NCI-H526 treated with DMSO at 0.1 percent for 48 hours (cell line): ENCODE measurements at regions not wholly inside any gene's neighbourhood (a gene's known extent, or its start where the extent isn't known, plus 50 kb on each side); places are given as distances from the start of the nearest gene placed in this dataset.

Source experiments
- DNase-seq: peaks from one replicate; lab custom pipeline; 2025; lab: John Stamatoyannopoulos, UW

- DNase-seq: no peak
Observed at GRCh38 chr9:86695910-86696424, 251.3 kb downstream of the GAS1 start.

DNA sequence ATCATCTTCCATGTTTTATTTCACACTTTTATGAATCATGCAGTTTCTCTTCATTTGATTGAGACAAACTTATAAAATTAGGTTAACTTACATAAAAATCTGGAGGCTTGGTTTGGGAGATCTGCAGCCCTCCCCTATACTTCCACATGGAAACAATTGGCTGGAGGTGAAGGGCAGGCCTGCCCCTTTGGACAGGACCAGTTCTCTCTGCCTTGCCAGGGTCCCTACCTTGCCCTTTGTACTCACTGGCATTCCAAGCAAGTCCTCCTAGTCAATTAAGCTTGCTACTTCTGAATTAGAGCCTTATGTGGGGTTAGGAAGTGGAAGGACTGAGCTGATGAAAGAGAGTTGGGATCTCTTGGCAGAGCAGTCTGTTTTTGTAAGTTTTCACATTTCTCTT, 257.3 kb downstream of the GAS1 start:
- DNase-seq: no peak

GRCh38 chr9:86687788-86688187, 259.5 kb downstream of the GAS1 start:
- DNase-seq: no peak

DNA sequence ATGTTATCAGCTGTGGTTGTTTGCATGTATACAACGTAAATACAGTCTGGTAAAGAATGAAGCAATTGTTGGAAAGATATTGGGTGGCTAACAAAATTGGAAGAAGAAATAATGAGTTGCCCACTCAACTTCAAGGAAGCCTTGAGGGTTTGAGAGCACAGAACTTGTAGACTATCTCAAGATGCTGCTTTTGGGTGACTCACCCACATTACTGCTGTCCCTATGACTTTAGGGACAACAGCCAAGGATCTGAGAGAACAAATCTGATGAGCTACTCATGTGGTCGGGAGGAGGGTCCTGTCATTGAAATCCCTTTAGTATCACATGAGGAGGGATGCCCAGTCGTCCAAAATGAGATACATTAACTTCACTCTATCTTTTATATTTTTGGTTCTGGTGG, 261.8 kb downstream of the GAS1 start:
- DNase-seq: no peak

- DNase-seq: no peak
Observed at GRCh38 chr9:86684148-86684547, 263.2 kb downstream of the GAS1 start.

- no peak for DNase-seq
Observed at GRCh38 chr9:86682240-86682639, 265.1 kb downstream of the GAS1 start.

GRCh38 chr9:86679909-86680308, 267.4 kb downstream of the GAS1 start:
- DNase-seq: no peak

- no peak for DNase-seq
Observed at GRCh38 chr9:86676396-86676795, 270.9 kb downstream of the GAS1 start.

- no peak for DNase-seq
Observed at GRCh38 chr9:86675805-86676204, 271.5 kb downstream of the GAS1 start.

DNA sequence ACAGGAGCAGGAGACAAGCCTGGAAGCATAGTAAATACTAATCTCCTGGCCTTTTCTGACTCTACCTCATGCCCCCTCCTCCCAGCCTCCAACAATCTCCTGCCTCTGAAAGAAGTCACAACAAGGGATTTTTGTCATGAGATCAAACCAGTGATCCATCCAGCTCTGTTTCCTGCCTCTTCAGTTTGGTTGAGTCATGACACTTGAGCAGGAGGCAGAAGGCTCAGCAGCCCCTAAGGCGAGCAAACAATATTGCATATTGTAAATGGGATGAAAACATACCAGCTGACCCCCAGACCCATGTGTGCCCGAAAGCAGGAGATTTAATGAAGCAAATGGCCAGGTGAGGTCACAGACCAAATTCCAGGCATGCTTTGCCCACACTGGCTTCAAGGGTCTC, 272.8 kb downstream of the GAS1 start:
- DNase-seq: no peak

GRCh38 chr9:86672966-86673365, 274.3 kb downstream of the GAS1 start:
- DNase-seq: no peak

DNA sequence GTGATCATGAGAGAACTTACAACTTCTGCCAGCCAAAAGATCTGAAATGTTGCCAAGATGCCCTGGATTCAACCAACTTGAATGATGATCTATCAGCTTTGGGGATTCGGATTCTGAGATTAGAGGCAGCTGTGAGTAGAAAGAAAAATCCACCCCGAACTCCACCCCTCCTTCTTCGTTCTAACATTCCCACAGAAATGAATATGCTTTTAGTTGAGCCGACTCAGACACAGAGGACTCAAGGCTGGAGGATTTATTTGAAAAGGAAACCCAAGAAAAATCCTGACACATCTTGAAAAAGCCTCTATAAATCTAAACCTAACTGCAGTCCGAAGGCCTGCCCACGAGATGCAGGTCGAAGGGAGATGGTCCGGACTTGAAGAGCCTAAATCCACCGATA, 275.0 kb downstream of the GAS1 start:
- no peak for DNase-seq

- DNase-seq: no peak
Observed at GRCh38 chr9:86671018-86671417, 276.3 kb downstream of the GAS1 start.

- no peak for DNase-seq
Observed at GRCh38 chr9:86670536-86670935, 276.8 kb downstream of the GAS1 start.

DNA sequence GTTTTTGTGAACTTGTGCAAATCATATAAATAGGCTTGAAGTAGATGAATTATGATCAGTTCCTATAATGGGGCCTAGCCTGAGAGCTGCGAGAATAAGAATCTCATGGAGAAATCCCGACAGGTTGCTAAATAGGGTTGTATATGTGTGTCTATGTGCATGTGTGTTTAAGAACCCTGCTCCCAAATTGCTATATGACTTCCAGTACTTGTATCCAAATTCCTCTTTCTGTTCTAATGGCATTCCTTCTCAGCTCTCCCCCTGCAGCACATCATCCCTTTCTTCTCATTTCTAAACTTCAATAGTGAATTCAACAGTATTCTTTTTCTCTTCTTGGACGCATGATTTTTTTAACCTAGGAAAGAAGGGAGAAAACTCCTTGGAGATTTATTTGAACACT, 277.2 kb downstream of the GAS1 start:
- no peak for DNase-seq

- no peak for DNase-seq
Observed at GRCh38 chr9:86669422-86669821, 277.9 kb downstream of the GAS1 start.

GRCh38 chr9:86668488-86668887, 278.8 kb downstream of the GAS1 start:
- DNase-seq: no peak

DNA sequence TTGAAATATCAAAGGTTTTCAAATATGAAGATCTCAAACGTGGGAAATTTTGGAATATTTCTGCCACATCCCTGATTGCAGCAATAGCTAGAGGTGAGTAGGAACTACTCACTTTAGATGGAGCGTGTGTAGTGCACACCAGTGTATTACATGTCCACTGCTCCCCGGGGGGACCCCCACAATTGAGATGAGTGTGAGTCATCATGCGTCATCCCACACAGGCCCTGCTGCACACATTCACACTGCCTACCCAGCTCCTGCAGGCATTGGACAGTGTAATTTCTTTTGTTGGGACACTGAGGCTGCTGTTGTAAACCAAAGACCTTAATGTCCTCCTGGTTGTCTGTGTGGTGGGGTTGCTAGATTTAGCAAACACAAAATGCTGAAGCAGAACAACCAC, 280.0 kb downstream of the GAS1 start:
- no peak for DNase-seq

DNA sequence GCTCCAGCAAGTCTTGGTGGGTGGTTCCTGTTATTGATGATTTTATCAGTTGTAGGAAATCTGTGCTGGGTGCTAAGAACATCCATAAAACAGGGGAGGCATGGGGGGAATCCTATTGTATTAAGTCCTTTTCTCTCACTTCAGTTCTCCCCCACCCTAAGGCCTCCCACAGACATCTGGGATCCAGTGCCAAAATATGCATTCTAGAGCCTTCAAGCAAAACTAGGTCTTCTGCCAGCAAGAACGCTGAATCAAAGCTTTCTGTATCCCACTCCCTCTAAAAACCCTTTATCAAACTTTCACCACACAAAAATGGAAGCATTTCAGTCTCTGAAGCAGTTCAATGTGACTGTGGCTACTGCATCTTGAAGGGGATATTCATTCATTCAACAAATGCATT, 281.9 kb downstream of the GAS1 start:
- DNase-seq: no peak

- no peak for DNase-seq
Observed at GRCh38 chr9:86664603-86665002, 282.7 kb downstream of the GAS1 start.

DNA sequence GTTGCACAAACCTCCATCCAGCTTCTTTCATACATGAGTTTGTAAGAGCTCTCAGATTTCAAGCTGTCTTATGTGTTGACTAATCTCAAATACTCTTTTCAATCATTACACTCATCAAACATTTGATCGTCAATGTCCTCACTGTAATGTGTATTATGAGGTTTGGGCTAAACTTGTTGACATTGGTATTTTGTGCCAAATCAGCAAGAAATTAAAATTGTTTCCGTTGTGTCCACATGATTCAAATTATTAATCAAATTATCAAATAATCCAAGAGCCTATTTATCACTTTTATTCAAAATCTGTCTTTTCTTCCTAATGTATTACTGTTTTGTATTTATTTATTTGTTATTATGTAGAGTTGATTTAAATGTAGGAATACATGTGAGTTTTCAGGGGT, 283.4 kb downstream of the GAS1 start:
- no peak for DNase-seq

- no peak for DNase-seq
Observed at GRCh38 chr9:86662890-86663468, 284.3 kb downstream of the GAS1 start.

DNA sequence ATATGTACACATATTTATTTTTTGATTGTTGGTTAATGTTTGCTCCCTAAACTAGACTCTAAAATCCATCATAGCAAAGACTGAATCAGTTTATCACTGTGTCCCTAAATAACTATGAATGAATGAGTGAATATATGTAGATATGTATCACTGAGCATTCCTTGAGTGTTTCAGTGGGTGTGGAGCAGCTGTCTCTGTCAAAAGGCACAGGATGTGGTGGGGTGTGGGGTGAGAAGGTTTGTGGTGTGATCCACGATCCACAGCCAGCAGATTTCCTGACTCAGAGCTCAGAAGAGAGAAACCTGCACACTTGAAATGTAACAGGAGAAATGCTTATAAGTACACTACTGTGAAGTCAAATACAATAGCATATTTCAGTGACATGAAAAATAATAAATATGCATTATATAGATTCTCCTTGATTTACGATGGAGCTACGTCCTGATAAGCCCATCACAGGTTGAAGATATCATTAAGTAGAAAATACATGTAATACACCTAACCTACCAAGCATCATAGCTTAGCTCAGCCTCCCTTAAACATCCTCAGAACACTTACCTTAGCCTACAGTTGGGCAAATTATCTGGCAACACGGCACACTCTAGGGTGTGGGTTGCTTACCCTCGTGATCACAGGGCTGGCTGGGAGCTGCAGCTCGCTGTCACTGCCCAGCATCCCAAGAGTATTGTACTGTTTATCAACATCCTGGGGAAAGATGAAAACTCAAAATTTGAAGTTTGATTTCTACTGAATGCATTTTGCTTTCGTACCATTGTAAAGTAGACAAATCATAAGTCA, 287.0 kb downstream of the GAS1 start:
- DNase-seq: no peak
